Keratinocyte (primary cell): ENCODE measurements at regions not wholly inside any gene's neighbourhood (a gene's known extent, or its start where the extent isn't known, plus 50 kb on each side); places are given as distances from the start of the nearest gene placed in this dataset.

ENCODE experiments used
- CTCF ChIP-seq, 3 experiments: IDR thresholded peaks in 1 of 3; conservative IDR thresholded peaks in 1 of 3; optimal IDR thresholded peaks in 1 of 3; 2 replicates in 2 of 3; 3 replicates in 1 of 3; pipeline versions ENCODE3 to v1.5.1; 2011; ENCODE audit warnings: low read length in 3 of 3, mild to moderate bottlenecking in 3 of 3, moderate library complexity in 2 of 3, control low read depth in 1 of 3, inconsistent platforms in 1 of 3; ENCODE audit not compliant: insufficient read depth in 2 of 3; ENCODE audit errors: extremely low read depth in 1 of 3
- EZH2 ChIP-seq: IDR thresholded peaks from one replicate; pipeline ENCODE4 v1.6.1; 2012; ENCODE audit warnings: inconsistent platforms, mild to moderate bottlenecking, low read length, moderate library complexity

- TF ChIP-seq CTCF (optimal IDR thresholded peaks at IDR 0.05 in 1 of 3, IDR thresholded peaks at IDR 0.05 in 1 of 3, conservative IDR thresholded peaks at IDR 0.05 in 1 of 3; ENCODE audit: extremely low read depth in 1 of 3, insufficient read depth in 2 of 3, low read length in 3 of 3) (no peak), EZH2 (no peak)
Observed at GRCh38 chr6:85868685-85869084, 226.0 kb upstream of the SYNCRIP start.
